ENCODE measurements at regions not wholly inside any gene's neighbourhood (a gene's known extent, or its start where the extent isn't known, plus 50 kb on each side); places are given as distances from the start of the nearest gene placed in this dataset.

GRCh38 chr18:78643981-78644380, 335.6 kb upstream of the SALL3 start:
- Histone ChIP-seq H3K4me1 (ENCODE audit: control insufficient read depth in 1 of 2, extremely low read depth in 1 of 2, insufficient read depth in 2 of 2, low read length in 2 of 2) (peaks cover 10 to 35% of the 10 kb centered on the region in 2 experiments), H3K27me3 (replicated peaks in 1 of 2; ENCODE audit: control insufficient read depth in 2 of 2, extremely low read depth in 1 of 2, insufficient read depth in 2 of 2, low read length in 1 of 2) (peaks cover 0 to 14% of the 10 kb centered on the region in 2 experiments), H3K9me3 (no peaks in the 10 kb centered on the region), H3K27ac (ENCODE audit: low read length) (peak overlapping the region; percentile 72), H3K4me3 (ENCODE audit: control insufficient read depth in 1 of 2, extremely low read depth in 1 of 2, low read length in 1 of 2) (no peak overlapping the region), H3K36me3 (ENCODE audit: control insufficient read depth in 2 of 2, extremely low read depth in 1 of 2, insufficient read depth in 1 of 2, low read length in 1 of 2) (no peaks in the 10 kb centered on the region)
- Mint-ChIP-seq H3K36me3 (no peaks in the 10 kb centered on the region), H3K27ac (peak overlapping the region in 1 of 2 donors; percentile 92), H3K9me3 (no peaks in the 10 kb centered on the region), H3K4me1 (peaks cover 5 to 46% (median 10%) of the 10 kb centered on the region in 3 donors), H3K27me3 (peaks cover 0 to 2% of the 10 kb centered on the region in 2 donors), H3K4me3 (no peak overlapping the region)
- DNase-seq (no peak), ATAC-seq (replicated peaks in 1 of 4) (no peak)
- WGBS (ENCODE audit: insufficient coverage), result 82% methylated on average over 14 of the region's 14 CpGs
- POLR2A ChIA-PET, result no interaction called here
- CTCF ChIA-PET, result no interaction called here

GRCh38 chr18:78645216-78645615, 334.4 kb upstream of the SALL3 start:
- no peak for ATAC-seq (replicated peaks in 1 of 4)
- no peak overlapping the region for H3K27ac Mint-ChIP-seq
- Histone ChIP-seq H3K36me3 (ENCODE audit: control insufficient read depth in 2 of 2, extremely low read depth in 1 of 2, insufficient read depth in 1 of 2, low read length in 1 of 2) (no peaks in the 10 kb centered on the region), H3K4me1 (ENCODE audit: control insufficient read depth in 1 of 2, extremely low read depth in 1 of 2, insufficient read depth in 2 of 2, low read length in 2 of 2) (peaks cover 7 to 28% of the 10 kb centered on the region in 2 experiments), H3K27ac (ENCODE audit: low read length) (no peak overlapping the region), H3K27me3 (replicated peaks in 1 of 2; ENCODE audit: control insufficient read depth in 2 of 2, extremely low read depth in 1 of 2, insufficient read depth in 2 of 2, low read length in 1 of 2) (peaks cover 0 to 15% of the 10 kb centered on the region in 2 experiments), H3K4me3 (ENCODE audit: control insufficient read depth in 1 of 2, extremely low read depth in 1 of 2, low read length in 1 of 2) (no peak overlapping the region), H3K9me3 (no peaks in the 10 kb centered on the region)
- no peak overlapping the region for H3K4me3 Mint-ChIP-seq
- H3K36me3 Mint-ChIP-seq, result no peaks in the 10 kb centered on the region
- POLR2A ChIA-PET, result no interaction called here
- CTCF ChIA-PET, result no interaction called here
- peaks cover 5 to 38% (median 10%) of the 10 kb centered on the region in 3 donors for H3K4me1 Mint-ChIP-seq
- peaks cover 0 to 2% of the 10 kb centered on the region in 2 donors for H3K27me3 Mint-ChIP-seq
- no peak for DNase-seq
- 91% methylated on average over 20 of the region's 20 CpGs for WGBS (ENCODE audit: insufficient coverage)
- no peaks in the 10 kb centered on the region for H3K9me3 Mint-ChIP-seq

- peaks cover 4 to 22% of the 10 kb centered on the region in 2 experiments for H3K4me1 ChIP-seq (ENCODE audit: control insufficient read depth in 1 of 2, extremely low read depth in 1 of 2, insufficient read depth in 2 of 2, low read length in 2 of 2)
- Mint-ChIP-seq H3K27ac (peak overlapping the region in 1 of 2 donors; percentile 6), H3K27me3 (peaks cover 0 to 2% of the 10 kb centered on the region in 2 donors), H3K36me3 (no peaks in the 10 kb centered on the region), H3K4me1 (peaks cover 5 to 21% (median 7%) of the 10 kb centered on the region in 3 donors), H3K9me3 (no peaks in the 10 kb centered on the region), H3K4me3 (no peak overlapping the region)
- H3K27me3 ChIP-seq (replicated peaks in 1 of 2; ENCODE audit: control insufficient read depth in 2 of 2, extremely low read depth in 1 of 2, insufficient read depth in 2 of 2, low read length in 1 of 2), result peaks cover 0 to 18% of the 10 kb centered on the region in 2 experiments
- H3K9me3 ChIP-seq, result no peaks in the 10 kb centered on the region
- ChIA-PET POLR2A (no interaction called here), CTCF (no interaction called here)
- ATAC-seq (replicated peaks in 1 of 4), result no peak
- WGBS (ENCODE audit: insufficient coverage), result 85% methylated on average over 2 of the region's 4 CpGs
- DNase-seq, result peak in 1 of 35 experiments; percentile 9
- H3K27ac ChIP-seq (ENCODE audit: low read length), result no peak overlapping the region
- H3K4me3 ChIP-seq (ENCODE audit: control insufficient read depth in 1 of 2, extremely low read depth in 1 of 2, low read length in 1 of 2), result no peak overlapping the region
- H3K36me3 ChIP-seq (ENCODE audit: control insufficient read depth in 2 of 2, extremely low read depth in 1 of 2, insufficient read depth in 1 of 2, low read length in 1 of 2), result no peaks in the 10 kb centered on the region
Measured at GRCh38 chr18:78647018-78647417, 332.6 kb upstream of the SALL3 start.

- H3K4me1 Mint-ChIP-seq, result peaks cover 0 to 5% (median 2%) of the 10 kb centered on the region in 3 donors
- H3K27me3 Mint-ChIP-seq, result no peaks in the 10 kb centered on the region
- DNase-seq (no peak), ATAC-seq (replicated peaks in 1 of 4) (no peak)
- Histone ChIP-seq H3K9me3 (no peaks in the 10 kb centered on the region), H3K4me3 (ENCODE audit: control insufficient read depth in 1 of 2, extremely low read depth in 1 of 2, low read length in 1 of 2) (no peak overlapping the region), H3K27ac (ENCODE audit: low read length) (no peak overlapping the region), H3K4me1 (ENCODE audit: control insufficient read depth in 1 of 2, extremely low read depth in 1 of 2, insufficient read depth in 2 of 2, low read length in 2 of 2) (peaks cover 0 to 9% of the 10 kb centered on the region in 2 experiments), H3K36me3 (ENCODE audit: control insufficient read depth in 2 of 2, extremely low read depth in 1 of 2, insufficient read depth in 1 of 2, low read length in 1 of 2) (no peaks in the 10 kb centered on the region), H3K27me3 (replicated peaks in 1 of 2; ENCODE audit: control insufficient read depth in 2 of 2, extremely low read depth in 1 of 2, insufficient read depth in 2 of 2, low read length in 1 of 2) (peaks cover 0 to 14% of the 10 kb centered on the region in 2 experiments)
- no peak overlapping the region for H3K4me3 Mint-ChIP-seq
- WGBS (ENCODE audit: insufficient coverage), result 70% methylated on average over 9 of the region's 10 CpGs
- POLR2A ChIA-PET, result no interaction called here
- H3K9me3 Mint-ChIP-seq, result peaks cover 0 to 3% (median 0%) of the 10 kb centered on the region in 3 donors
- no peaks in the 10 kb centered on the region for H3K36me3 Mint-ChIP-seq
- H3K27ac Mint-ChIP-seq, result no peak overlapping the region
- CTCF ChIA-PET, result no interaction called here
Measured at GRCh38 chr18:78649421-78649820, 330.2 kb upstream of the SALL3 start.

GRCh38 chr18:78650926-78651325, 328.7 kb upstream of the SALL3 start:
- DNase-seq (no peak), ATAC-seq (replicated peaks in 1 of 4) (no peak)
- Histone ChIP-seq H3K4me3 (ENCODE audit: control insufficient read depth in 1 of 2, extremely low read depth in 1 of 2, low read length in 1 of 2) (no peak overlapping the region), H3K4me1 (ENCODE audit: control insufficient read depth in 1 of 2, extremely low read depth in 1 of 2, insufficient read depth in 2 of 2, low read length in 2 of 2) (peaks cover 0 to 9% of the 10 kb centered on the region in 2 experiments), H3K27me3 (replicated peaks in 1 of 2; ENCODE audit: control insufficient read depth in 2 of 2, extremely low read depth in 1 of 2, insufficient read depth in 2 of 2, low read length in 1 of 2) (peaks cover 0 to 14% of the 10 kb centered on the region in 2 experiments), H3K9me3 (no peaks in the 10 kb centered on the region), H3K36me3 (ENCODE audit: control insufficient read depth in 2 of 2, extremely low read depth in 1 of 2, insufficient read depth in 1 of 2, low read length in 1 of 2) (no peaks in the 10 kb centered on the region), H3K27ac (ENCODE audit: low read length) (no peak overlapping the region)
- H3K4me3 Mint-ChIP-seq, result no peak overlapping the region
- CTCF ChIA-PET, result no interaction called here
- WGBS (ENCODE audit: insufficient coverage), result 96% methylated on average over 9 of the region's 13 CpGs
- no peaks in the 10 kb centered on the region for H3K27me3 Mint-ChIP-seq
- peaks cover 0 to 5% (median 0%) of the 10 kb centered on the region in 3 donors for H3K4me1 Mint-ChIP-seq
- no peaks in the 10 kb centered on the region for H3K36me3 Mint-ChIP-seq
- H3K9me3 Mint-ChIP-seq, result peaks cover 0 to 3% (median 0%) of the 10 kb centered on the region in 3 donors
- no peak overlapping the region for H3K27ac Mint-ChIP-seq
- POLR2A ChIA-PET, result no interaction called here

- ChIA-PET CTCF (no interaction called here), POLR2A (no interaction called here)
- Histone ChIP-seq H3K27ac (ENCODE audit: low read length) (no peak overlapping the region), H3K4me1 (ENCODE audit: control insufficient read depth in 1 of 2, extremely low read depth in 1 of 2, insufficient read depth in 2 of 2, low read length in 2 of 2) (peaks cover 0 to 3% of the 10 kb centered on the region in 2 experiments), H3K4me3 (ENCODE audit: control insufficient read depth in 1 of 2, extremely low read depth in 1 of 2, low read length in 1 of 2) (no peak overlapping the region), H3K9me3 (no peaks in the 10 kb centered on the region), H3K36me3 (ENCODE audit: control insufficient read depth in 2 of 2, extremely low read depth in 1 of 2, insufficient read depth in 1 of 2, low read length in 1 of 2) (no peaks in the 10 kb centered on the region), H3K27me3 (replicated peaks in 1 of 2; ENCODE audit: control insufficient read depth in 2 of 2, extremely low read depth in 1 of 2, insufficient read depth in 2 of 2, low read length in 1 of 2) (peaks cover 0 to 9% of the 10 kb centered on the region in 2 experiments)
- peaks cover 0 to 5% (median 0%) of the 10 kb centered on the region in 3 donors for H3K4me1 Mint-ChIP-seq
- WGBS (ENCODE audit: insufficient coverage), result 88% methylated on average over 11 of the region's 11 CpGs
- peaks cover 0 to 3% (median 0%) of the 10 kb centered on the region in 3 donors for H3K9me3 Mint-ChIP-seq
- ATAC-seq (replicated peaks in 1 of 4) (no peak), DNase-seq (no peak)
- H3K4me3 Mint-ChIP-seq, result no peak overlapping the region
- no peaks in the 10 kb centered on the region for H3K27me3 Mint-ChIP-seq
- H3K36me3 Mint-ChIP-seq, result no peaks in the 10 kb centered on the region
- H3K27ac Mint-ChIP-seq, result no peak overlapping the region
Measured at GRCh38 chr18:78652001-78652545, 327.5 kb upstream of the SALL3 start.
